LNCAP (cell line): ENCODE measurements at regions not wholly inside any gene's neighbourhood (a gene's known extent, or its start where the extent isn't known, plus 50 kb on each side); places are given as distances from the start of the nearest gene placed in this dataset.

ENCODE experiments used
- TF ChIP-seq, protein P1 (sequence below): fragments of 450-650 bp; IDR thresholded peaks from 2 replicates; pipeline ENCODE4 v1.5.1; 2017; ENCODE audit warnings: mild to moderate bottlenecking

DNA sequence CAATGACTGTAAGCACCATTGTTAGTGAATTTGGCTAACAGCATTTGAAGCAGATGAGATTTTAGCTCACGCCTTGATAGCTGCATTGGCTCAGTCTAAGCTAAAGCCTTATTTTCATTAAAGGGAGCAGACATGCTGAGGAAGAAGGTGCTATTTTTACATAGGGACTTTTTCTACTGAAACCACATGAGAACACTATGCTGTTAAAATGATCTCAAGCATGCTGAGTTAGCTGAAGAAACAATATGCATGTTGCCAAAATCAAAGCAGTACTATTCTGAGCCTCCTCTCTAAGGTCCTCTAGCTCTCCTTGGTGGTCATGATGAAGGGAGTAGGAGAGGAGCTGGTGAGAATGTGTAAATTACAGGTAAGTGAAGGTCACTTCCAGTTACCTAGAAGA, 134.4 kb upstream of the JADE1 start:
- TF ChIP-seq, protein P1, sequence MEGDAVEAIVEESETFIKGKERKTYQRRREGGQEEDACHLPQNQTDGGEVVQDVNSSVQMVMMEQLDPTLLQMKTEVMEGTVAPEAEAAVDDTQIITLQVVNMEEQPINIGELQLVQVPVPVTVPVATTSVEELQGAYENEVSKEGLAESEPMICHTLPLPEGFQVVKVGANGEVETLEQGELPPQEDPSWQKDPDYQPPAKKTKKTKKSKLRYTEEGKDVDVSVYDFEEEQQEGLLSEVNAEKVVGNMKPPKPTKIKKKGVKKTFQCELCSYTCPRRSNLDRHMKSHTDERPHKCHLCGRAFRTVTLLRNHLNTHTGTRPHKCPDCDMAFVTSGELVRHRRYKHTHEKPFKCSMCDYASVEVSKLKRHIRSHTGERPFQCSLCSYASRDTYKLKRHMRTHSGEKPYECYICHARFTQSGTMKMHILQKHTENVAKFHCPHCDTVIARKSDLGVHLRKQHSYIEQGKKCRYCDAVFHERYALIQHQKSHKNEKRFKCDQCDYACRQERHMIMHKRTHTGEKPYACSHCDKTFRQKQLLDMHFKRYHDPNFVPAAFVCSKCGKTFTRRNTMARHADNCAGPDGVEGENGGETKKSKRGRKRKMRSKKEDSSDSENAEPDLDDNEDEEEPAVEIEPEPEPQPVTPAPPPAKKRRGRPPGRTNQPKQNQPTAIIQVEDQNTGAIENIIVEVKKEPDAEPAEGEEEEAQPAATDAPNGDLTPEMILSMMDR: no peak

- TF ChIP-seq, protein P1: no peak
These were observed 139.0 kb upstream of the JADE1 start for GRCh38 chr4:128670513-128670912.

GRCh38 chr4:128668566-128668965, 140.9 kb upstream of the JADE1 start:
- TF ChIP-seq, protein P1: no peak

DNA sequence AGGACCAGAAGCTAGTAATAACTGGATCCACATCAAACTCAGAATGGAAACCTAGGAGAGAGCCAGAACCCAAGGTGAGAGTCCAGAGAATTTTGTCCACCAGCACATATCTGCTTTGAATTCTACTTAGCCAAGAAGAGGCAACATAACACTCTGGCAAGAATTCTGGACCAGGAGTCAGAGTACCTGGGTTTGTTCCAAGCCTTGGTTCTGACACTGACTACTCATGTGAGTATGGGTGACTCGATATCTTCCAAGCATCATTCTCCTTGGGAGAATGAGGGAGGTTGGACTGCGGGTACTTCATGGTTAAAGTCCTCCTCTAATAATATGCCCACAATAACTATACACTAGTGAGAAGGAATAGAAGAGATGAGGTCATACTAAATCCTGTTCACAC, 144.0 kb upstream of the JADE1 start:
- TF ChIP-seq, protein P1: no peak

DNA sequence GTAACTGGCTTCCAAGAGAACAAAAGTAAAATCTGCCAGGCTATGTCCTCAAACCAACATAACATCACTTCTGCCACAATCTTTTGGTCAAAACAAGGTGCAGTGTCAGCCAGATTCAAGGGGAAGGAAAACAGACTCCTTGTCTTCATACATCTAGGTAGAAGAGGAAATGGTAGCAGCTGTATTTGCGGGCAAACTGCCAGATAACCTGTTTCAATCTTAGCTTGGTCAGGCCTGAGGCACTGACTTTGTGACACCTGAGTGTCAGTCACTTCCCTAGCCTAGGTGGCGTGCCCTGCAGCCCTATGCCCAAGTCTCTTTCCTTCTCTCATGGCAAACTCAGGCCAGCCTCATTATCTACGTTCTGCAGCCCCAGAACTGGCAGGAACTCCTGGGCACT, 146.2 kb upstream of the JADE1 start:
- TF ChIP-seq, protein P1: no peak

GRCh38 chr4:128661479-128661878, 148.0 kb upstream of the JADE1 start:
- TF ChIP-seq, protein P1: no peak

- TF ChIP-seq, protein P1: no peak
These were observed 148.9 kb upstream of the JADE1 start for GRCh38 chr4:128660361-128661215.

DNA sequence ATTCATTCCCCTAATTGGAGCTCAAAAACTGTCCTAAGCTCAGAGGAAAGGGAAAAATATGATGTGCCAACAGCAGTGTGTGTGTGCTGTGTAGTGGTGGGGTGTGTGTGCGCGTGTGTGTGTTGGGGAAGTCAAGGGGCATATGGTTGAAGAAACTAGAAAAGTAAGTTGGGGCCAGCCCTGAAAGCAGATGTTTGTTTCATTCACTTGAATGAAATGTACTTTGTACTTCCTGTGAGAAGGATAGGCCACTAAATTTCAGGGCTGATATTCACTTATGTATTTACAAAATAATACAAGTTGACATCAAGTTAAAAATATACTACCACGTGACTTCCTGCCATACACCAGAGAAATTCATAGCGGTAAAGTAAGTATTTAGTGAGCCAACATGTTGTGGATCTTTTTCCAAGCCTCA, 151.3 kb upstream of the JADE1 start:
- TF ChIP-seq, protein P1: no peak
